AML-193 (cell line): ENCODE measurements at regions not wholly inside any gene's neighbourhood (a gene's known extent, or its start where the extent isn't known, plus 50 kb on each side); places are given as distances from the start of the nearest gene placed in this dataset.

Source experiments
- DNase-seq, 2 experiments: peaks; one replicate each; lab custom pipeline; 2025; lab: John Stamatoyannopoulos, UW

- DNase-seq = no peak
Measured at GRCh38 chr10:80860719-80861118, 323.0 kb downstream of the SH2D4B start.

DNA sequence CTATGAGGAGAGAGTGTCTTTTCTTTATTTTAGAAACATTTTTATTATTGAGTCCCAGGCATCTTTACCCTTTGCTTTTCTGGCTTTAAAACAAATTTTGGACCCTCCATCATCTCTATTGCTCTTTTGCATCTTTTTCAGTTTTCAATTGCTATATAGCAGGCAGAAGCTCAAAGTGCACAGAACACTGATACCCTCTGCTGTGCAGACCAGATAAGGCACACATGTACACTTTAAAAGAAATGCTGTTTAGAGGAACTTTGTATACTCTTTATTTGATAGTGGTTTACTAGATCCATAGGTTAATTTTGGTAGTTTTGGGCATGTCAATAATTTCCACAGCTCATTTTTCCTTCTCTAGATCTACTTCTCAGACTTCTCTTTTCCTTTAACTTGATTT is 324.2 kb downstream of the SH2D4B start:
- DNase-seq = no peak

DNA sequence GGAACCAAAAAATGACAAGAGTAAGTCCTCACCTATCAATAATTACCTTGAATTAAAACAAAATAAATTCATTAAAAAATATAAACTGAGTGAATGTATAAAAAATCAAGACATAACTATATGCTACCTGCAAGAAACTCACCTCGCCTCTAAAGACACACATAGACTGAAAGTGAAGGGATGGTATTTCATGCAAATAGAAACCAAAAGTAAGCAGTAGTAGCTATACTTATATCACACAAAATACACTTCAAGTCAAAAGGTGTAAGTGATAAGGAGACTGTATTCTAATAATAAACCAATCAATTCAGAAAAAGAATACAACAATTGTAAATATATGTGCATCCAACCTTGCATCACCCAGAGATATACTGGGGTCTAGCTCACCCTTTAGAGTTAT is 332.6 kb downstream of the SH2D4B start:
- DNase-seq = no peak

- no peak for DNase-seq
Measured at GRCh38 chr10:80871083-80871482, 333.4 kb downstream of the SH2D4B start.

GRCh38 chr10:80878330-80878729 is 340.6 kb downstream of the SH2D4B start:
- no peak for DNase-seq

- DNase-seq = no peak
Measured at GRCh38 chr10:80890146-80890545, 352.4 kb downstream of the SH2D4B start.

GRCh38 chr10:80893256-80893655 is 355.6 kb downstream of the SH2D4B start:
- DNase-seq = no peak

DNA sequence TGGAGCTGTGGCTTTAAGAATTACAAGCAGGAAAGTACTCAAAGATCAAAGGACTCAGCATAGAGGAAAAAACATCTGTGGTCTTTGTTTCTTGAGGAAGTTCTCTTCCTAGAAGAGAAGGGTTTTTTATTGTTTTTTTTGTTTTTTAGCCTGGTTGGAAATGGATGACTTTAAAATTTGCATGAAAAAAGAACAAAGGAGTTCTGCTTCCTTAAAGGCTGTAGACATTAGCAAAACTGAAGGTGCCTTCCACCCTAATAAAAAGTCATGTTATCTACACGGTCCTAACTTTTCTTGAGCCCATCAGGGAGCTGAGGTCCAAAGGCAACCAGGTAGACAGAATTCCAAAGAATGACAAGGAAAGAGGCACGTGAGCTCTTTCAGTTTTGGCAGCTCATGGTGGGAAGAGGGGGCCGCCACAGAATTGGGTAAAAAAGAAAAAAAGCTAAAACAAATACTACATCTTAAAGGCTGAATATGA is 356.6 kb downstream of the SH2D4B start:
- no peak for DNase-seq

GRCh38 chr10:80894797-80895467 is 357.2 kb downstream of the SH2D4B start:
- no peak for DNase-seq

- no peak for DNase-seq
Measured at GRCh38 chr10:80896076-80896475, 358.4 kb downstream of the SH2D4B start.

DNA sequence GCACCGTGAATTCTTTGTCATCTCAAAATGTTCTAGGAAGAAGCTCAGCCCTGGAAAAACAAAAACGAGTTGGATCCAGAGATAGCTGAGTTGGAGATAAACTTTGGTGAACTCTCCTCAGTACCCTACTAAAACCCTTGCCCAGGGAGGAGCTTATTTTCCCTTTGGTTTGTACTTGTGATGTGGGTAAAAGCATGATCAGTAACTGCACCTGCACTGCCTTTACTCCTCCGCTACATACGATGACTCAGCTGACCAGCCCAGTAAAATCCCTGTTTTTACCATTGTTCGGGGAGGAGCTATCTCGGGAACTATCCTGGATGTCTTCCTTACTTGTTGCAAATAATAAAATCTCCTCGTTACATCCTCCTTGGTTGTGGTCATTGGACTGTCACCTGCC is 359.3 kb downstream of the SH2D4B start:
- DNase-seq = no peak

- DNase-seq = no peak
Measured at GRCh38 chr10:80900661-80901060, 363.0 kb downstream of the SH2D4B start.

GRCh38 chr10:80908611-80909010 is 370.9 kb downstream of the SH2D4B start:
- no peak for DNase-seq

DNA sequence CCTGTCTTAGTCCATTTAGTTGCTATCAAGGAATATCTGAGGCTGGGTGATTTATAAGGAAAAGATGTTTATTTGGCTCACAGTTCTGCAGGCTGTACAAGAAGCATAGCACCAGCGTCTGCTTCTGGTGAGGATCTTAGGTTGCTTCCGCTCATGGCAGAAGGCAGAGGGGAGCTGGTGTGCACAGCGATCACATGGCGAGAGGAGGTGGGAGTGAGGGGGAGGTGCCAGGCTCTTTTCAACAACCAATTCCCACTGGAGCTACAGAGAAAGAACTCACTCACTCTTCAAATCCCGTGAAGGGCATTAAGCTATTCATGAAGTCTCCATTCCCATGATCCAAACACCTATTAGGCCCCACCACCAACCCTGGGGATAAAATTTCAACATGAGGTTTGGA is 371.6 kb downstream of the SH2D4B start:
- DNase-seq = no peak

GRCh38 chr10:80917636-80918035 is 379.9 kb downstream of the SH2D4B start:
- no peak for DNase-seq

DNA sequence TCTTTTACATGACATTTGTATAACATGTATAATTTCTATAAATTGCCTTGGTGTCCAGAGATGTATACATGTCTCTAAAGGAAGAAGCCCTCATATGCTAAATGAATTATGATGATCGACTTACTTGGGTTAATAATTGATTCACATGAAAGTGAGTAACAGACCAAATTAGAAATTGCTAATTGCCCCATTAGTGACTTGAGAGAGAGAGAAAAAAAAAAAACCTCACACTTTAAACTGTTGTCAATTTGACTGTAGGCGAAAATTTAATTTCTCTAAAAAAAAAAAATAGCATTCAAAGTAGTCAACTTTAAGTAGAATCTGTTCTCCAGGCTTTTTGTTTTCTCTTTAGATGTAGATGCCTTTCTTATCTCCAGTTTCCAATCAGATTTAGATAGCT is 383.3 kb downstream of the SH2D4B start:
- DNase-seq = no peak

DNA sequence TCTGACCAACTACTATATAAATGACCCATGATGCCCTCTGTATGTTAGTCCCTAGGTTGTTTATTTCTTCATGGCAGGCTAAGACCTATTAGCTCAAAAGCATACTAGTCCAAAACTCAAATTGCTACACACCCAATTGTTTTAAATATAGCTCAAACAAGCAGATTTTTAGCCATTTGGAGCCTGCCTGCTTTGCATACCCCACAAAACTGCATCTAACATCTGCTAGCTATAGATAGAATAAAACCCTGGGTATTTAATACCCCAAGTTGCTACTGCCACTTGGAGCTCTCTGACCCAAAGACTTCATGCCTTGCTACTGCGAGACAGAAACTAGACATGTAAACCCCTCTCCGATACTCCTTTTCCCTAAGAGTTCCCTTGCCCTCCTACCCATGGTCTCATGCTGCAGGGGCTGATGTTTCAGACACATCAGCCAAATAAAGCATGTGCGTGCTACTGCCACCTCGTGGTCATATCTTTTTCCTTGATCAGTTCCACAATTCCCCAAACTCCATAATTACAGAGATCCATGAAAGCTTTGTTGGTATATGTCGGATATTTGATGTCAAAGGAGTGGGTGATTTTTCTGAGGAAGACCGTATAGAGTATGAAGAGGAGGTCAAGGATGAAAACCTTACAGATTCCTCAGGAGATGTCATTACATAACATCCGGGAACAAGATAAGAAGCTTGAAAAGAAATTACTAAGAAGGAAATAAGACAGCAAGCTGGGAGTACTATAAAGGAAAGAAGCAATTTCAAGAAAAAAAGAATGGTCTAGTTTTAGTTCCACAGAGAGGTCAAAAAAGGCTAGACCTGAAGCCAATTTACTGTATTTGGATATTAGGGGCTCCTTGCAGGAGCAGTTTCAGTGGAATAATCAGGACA is 386.6 kb downstream of the SH2D4B start:
- peak in 1 of 2 experiments; percentile 7 for DNase-seq

GRCh38 chr10:80927419-80928078 is 389.8 kb downstream of the SH2D4B start:
- no peak for DNase-seq

DNA sequence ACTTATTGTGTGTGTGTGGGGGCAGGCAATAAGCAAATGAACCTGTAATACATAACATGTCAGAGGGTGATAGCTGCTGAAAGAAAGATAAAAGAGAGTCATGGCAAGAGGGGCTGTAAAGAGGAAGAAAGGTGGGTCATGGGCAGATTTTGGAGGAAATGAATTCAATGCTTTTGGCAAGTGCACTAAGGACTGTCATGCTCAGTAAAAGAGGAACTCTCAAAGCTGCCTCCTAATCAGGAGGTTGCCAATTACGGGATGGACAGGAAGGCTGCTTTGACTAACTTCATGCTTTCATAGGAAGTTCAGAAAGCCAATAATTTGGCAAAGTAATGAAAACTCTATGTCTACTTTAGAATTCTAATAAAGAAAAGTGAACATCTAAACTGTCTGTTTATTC is 401.2 kb downstream of the SH2D4B start:
- DNase-seq = no peak

- DNase-seq = peak in 1 of 2 experiments; percentile 2
Measured at GRCh38 chr10:80945264-80945880, 407.7 kb downstream of the SH2D4B start.

DNA sequence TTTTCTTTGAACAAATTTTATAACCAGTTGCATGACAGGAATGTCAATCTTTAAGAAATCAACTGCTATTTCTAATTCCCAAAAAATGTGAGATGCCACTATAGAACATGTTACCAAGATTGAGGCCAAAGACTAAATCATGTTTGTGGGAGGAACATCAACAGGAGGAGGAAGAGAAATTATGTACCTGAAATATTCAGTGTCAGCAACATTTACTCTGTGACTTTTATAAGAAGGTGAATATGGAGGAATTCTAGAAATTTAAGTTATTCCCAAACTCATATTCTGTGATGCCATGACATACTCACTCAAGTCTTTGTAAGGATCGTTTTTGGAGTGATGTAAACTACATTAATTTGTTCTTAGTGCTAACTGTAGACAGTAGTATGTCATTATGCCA is 408.4 kb downstream of the SH2D4B start:
- DNase-seq = no peak
